Stimulated activated naive CD8-positive, alpha-beta T cell treated with anti-CD3 and anti-CD28 coated beads, Interleukin-15, Interleukin-2, amounts not matched to agents 100 ng/mL and 50 ng/mL, for 24 hours (primary cell): ENCODE measurements at regions not wholly inside any gene's neighbourhood (a gene's known extent, or its start where the extent isn't known, plus 50 kb on each side); places are given as distances from the start of the nearest gene placed in this dataset.
"Not testable (repeated sequence)": the region's sequence is repeated elsewhere in the genome, so short reads cannot be mapped to it uniquely, and the experiment has no call there.

Source experiments
- H3K27ac Mint-ChIP-seq: one replicate; pipeline ENCODE4 v1.8.0; 2021; ENCODE audit warnings: mild to moderate bottlenecking, mixed read lengths
- H3K27me3 Mint-ChIP-seq: one replicate; pipeline ENCODE4 v1.8.0; 2021; ENCODE audit warnings: mixed read lengths
- H3K36me3 Mint-ChIP-seq: one replicate; pipeline ENCODE4 v1.8.0; 2021; ENCODE audit warnings: low read depth, mixed read lengths
- H3K4me1 Mint-ChIP-seq: one replicate; pipeline ENCODE4 v1.8.0; 2021; ENCODE audit warnings: low read depth, mixed read lengths
- H3K4me3 Mint-ChIP-seq: one replicate; pipeline ENCODE4 v1.8.0; 2021; ENCODE audit warnings: mild to moderate bottlenecking, mixed read lengths
- H3K9me3 Mint-ChIP-seq: one replicate; pipeline ENCODE4 v1.8.0; 2021; ENCODE audit warnings: mixed read lengths

DNA sequence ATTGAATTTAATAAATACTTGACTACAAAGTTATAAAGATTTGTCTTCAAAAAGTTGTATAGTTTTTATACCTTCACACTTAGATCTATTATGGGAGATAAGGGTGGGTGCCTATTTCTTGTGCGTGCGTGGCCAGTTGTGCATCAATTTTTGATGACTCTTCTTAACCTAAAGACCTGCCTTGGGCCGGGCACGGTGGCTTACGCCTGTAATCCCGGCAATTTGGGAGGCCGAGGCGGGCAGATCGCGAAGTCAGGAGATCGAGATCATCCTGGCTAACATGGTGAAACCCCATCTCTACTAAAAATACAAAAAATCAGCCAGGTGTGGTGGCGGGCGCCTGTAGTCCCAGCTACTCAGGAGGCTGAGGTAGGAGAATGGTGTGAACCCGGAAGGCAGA, 830.1 kb downstream of the BRD1 start:
- Mint-ChIP-seq H3K27me3 (peaks cover 10% of the 10 kb centered on the region), H3K9me3 (peaks cover 16% of the 10 kb centered on the region)
- not testable (repeated sequence) for H3K4me3 Mint-ChIP-seq, H3K4me1 Mint-ChIP-seq, H3K27ac Mint-ChIP-seq, H3K36me3 Mint-ChIP-seq

DNA sequence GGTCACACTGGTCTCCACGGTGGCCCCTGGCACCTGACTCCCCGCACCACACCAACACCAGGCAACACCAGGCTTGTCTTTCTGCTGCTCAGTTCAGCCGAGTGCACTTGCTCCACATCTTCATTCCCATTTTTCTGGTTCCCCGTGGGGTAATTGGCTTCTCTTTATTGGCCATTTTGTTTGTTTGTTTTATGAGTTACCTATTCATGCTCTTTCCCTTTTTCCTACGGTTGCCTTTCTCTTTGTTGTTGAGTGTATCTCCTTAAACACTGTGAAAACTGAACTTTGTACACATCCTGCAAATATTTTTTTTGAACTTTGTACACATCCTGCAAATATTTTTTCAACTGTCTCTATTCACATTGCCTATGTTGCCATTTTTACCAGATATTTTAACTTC, 834.0 kb downstream of the BRD1 start:
- no peak overlapping the region for H3K4me3 Mint-ChIP-seq
- peaks cover 20% of the 10 kb centered on the region for H3K27me3 Mint-ChIP-seq
- no peak overlapping the region for H3K27ac Mint-ChIP-seq
- H3K4me1 Mint-ChIP-seq: no peaks in the 10 kb centered on the region
- H3K9me3 Mint-ChIP-seq: peaks cover 9% of the 10 kb centered on the region
- H3K36me3 Mint-ChIP-seq: no peaks in the 10 kb centered on the region

DNA sequence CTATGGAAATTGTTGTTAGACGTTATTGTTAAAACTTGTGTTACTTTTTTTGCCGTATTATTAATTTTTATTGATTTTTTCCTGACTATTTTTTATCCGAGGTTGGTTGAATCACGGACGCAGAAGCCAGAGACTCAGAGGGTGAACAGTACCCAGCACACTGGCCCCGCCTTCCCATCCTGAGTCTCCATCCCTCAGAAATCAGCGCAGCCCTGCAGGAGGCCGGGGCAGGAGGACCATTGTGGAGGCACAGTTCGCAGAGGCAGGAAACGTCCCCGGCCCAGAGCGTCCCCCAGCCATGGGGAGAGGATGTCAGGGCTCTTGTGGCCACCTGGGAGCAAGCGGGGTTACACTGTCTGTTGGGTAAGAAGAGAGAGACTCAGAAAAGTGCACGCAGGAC, 843.0 kb downstream of the BRD1 start:
- no peak overlapping the region for H3K27ac Mint-ChIP-seq
- H3K9me3 Mint-ChIP-seq: peaks cover 7% of the 10 kb centered on the region

DNA sequence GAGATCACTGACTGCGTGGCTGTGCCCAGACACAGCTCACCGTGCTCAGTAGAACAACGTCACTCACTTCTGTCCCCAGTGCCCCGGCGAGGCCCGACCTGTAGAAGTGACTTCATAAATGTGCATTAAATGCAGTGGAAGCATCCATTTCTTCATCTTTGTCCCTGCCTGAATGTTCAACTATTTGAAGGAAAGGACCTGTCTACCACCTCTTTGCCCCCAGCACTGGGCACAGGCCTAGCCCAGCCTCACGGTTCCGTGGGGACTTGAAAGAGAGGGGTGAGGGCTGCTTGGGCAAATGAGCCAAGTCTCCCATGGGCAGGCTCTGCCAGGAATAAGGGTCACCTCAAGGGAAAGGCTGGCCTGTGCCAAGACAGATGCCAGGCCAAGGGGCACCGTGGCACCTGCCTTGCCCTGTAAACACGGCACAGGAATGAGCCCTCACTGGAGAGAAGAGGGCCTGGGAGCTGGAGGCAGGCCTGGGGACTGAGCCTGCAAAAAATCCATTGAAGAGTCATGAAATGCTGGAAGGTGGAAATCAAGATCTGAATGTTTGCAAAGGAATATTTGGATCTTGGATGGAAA, 845.3 kb downstream of the BRD1 start:
- H3K4me1 Mint-ChIP-seq: no peaks in the 10 kb centered on the region
- no peaks in the 10 kb centered on the region for H3K36me3 Mint-ChIP-seq
- H3K27ac Mint-ChIP-seq: no peak overlapping the region
- peaks cover 7% of the 10 kb centered on the region for H3K9me3 Mint-ChIP-seq
- no peak overlapping the region for H3K4me3 Mint-ChIP-seq
- H3K27me3 Mint-ChIP-seq: peaks cover 18% of the 10 kb centered on the region

More for the DNA sequence above, 843.0 kb downstream of the BRD1 start:
- Mint-ChIP-seq H3K36me3 (no peaks in the 10 kb centered on the region), H3K4me3 (no peak overlapping the region), H3K4me1 (no peaks in the 10 kb centered on the region), H3K27me3 (peaks cover 15% of the 10 kb centered on the region)

DNA sequence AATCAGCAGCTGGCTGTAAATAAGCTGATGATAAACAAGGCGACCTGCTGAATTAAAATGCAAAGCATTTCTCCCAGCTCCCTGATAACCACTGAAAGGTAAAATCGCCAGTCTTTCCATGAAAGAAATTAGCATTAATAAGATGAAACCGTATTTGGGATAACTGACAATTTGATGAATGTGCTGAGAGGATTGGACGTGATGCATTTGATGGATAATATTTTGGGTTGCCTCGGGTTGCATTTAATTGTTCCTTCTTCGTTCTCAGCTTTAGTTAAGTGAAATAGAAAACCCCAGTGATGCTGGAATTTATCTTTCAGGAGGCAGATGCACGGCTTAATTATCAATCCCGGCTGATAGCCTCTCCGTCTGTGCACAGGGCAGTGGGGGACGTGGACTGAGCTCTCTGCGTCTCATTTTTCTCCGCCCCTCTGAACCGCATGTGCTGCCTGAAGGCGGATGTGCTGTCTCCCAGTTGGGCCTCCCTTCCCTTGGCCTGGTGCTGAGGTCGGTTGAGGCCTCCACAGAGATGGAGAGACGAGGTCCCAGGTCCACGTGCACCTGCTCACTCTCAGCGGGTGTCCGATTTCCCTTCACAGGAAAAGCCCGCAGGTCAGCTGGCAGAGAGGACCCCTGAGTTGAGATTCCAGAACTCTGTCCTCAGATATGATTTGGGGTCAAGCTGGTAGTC, 846.2 kb downstream of the BRD1 start:
- H3K4me1 Mint-ChIP-seq: no peaks in the 10 kb centered on the region

DNA sequence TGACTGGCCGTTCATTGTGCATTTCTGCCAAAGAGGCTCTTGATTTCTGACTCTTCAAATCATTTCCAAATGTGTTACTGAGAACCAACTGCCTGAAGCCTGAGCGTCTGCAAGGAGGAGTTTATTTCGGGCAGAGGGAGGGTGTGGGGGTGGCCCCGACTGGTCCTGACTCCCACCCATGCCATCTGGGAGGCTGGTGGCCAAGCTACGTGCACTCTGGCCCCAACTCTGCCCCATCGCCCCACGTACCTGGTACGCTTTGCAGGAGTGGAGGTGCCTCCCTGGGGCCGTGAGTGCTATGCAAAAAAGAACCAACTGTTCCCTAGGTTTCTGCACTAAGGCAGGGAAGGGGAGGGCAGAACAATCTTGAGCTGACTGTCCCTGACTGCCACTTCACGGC, 846.8 kb downstream of the BRD1 start:
- Mint-ChIP-seq H3K4me3 (no peak overlapping the region), H3K36me3 (no peaks in the 10 kb centered on the region), H3K27ac (no peak overlapping the region), H3K27me3 (peaks cover 23% of the 10 kb centered on the region), H3K9me3 (peaks cover 7% of the 10 kb centered on the region), H3K4me1 (no peaks in the 10 kb centered on the region)

More for the DNA sequence above, 846.2 kb downstream of the BRD1 start:
- Mint-ChIP-seq H3K4me3 (no peak overlapping the region), H3K27ac (no peak overlapping the region), H3K9me3 (peaks cover 7% of the 10 kb centered on the region), H3K36me3 (no peaks in the 10 kb centered on the region), H3K27me3 (peaks cover 18% of the 10 kb centered on the region)

DNA sequence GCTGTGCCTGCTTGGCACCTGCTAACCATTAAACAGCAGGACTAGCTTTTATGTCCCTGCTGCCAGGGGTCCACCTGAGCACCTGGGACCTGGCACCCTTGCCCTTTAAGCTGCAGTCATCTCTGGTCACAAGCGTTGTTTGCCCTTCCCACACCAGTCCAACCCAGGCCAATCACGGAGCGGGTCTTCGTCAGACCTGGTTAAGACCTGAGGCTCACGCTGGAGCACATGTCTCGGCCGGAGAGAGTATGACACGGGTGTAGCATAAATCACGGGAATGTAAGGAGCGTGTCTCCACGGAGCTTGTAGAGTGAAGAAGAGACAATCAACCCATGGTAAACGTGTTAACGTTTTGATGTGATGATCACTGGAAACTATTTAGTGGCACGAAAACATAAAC, 847.3 kb downstream of the BRD1 start:
- Mint-ChIP-seq H3K4me3 (no peak overlapping the region), H3K4me1 (no peaks in the 10 kb centered on the region), H3K36me3 (no peaks in the 10 kb centered on the region), H3K9me3 (peaks cover 6% of the 10 kb centered on the region), H3K27me3 (peaks cover 25% of the 10 kb centered on the region), H3K27ac (no peak overlapping the region)

DNA sequence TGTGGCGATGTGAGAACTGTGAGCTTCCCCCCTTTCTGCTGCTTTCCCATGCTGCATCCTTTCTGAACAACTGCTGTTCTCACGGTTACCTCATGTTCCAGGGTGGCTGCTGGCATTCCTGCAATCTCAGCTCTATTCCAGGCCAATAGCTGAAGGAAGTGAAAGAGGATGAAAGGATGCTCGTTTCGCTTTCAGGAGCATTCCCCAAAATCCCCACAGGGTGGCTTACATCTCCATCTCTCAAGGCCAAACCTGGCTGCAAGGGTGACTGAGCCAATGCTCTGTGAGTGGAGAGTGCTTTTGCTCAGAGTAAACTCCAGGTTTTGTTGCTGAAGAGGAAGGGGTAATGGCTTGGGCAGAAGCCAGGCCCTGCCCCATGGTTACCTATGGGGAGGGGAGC, 848.2 kb downstream of the BRD1 start:
- no peak overlapping the region for H3K27ac Mint-ChIP-seq
- H3K36me3 Mint-ChIP-seq: no peaks in the 10 kb centered on the region
- peaks cover 21% of the 10 kb centered on the region for H3K27me3 Mint-ChIP-seq
- H3K4me3 Mint-ChIP-seq: no peak overlapping the region
- H3K4me1 Mint-ChIP-seq: no peaks in the 10 kb centered on the region
- no peaks in the 10 kb centered on the region for H3K9me3 Mint-ChIP-seq

DNA sequence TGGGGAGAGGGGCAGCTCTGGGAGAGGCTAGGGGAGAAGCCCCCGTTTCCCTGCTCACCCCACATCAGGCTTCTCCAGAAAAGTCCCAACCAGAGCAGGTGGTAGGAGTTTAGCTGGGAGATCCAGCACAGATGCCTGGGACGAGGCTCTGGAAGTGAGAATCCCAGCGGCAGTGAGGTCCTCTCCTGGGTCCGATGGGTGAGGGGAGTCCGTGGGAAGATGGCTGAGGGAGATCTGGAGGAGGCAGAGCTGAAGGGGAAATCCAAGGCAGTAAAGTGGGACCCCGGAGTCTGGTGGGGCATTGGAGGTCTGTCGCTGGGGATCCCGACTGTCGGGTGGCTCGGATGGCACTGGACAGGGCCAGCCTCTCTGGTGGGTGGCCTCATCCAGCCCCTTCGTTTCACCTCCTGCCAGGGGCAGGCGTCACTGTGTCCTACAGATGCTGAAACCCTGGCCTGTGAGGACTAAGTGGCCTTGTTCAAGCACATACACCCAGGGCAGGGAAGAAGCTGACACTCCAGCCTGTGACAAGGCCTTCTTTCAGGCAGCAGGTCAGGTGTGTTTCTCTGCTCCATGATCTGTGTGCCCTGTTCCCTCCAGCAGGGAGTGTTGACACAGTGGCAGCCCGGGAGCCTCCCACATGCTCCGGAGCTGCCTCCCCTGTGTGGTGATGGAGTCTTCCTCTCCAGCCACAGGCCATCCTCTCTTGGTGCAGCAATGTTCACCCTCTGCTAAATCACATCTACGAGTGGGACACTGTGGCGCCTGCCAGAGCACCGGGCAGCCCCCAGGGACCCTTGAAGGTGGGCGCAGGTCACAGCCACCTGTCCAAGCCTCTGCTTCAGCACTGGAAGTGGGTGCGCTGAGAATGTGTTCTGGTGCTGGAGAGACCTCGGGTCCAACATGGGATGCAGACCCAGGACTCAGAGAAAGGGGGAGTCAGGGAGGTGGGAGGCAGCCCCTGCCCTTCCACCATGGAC, 850.8 kb downstream of the BRD1 start:
- no peaks in the 10 kb centered on the region for H3K4me1 Mint-ChIP-seq
- no peak overlapping the region for H3K27ac Mint-ChIP-seq
- no peaks in the 10 kb centered on the region for H3K36me3 Mint-ChIP-seq
- no peaks in the 10 kb centered on the region for H3K9me3 Mint-ChIP-seq
- no peak overlapping the region for H3K4me3 Mint-ChIP-seq
- H3K27me3 Mint-ChIP-seq: peaks cover 16% of the 10 kb centered on the region

DNA sequence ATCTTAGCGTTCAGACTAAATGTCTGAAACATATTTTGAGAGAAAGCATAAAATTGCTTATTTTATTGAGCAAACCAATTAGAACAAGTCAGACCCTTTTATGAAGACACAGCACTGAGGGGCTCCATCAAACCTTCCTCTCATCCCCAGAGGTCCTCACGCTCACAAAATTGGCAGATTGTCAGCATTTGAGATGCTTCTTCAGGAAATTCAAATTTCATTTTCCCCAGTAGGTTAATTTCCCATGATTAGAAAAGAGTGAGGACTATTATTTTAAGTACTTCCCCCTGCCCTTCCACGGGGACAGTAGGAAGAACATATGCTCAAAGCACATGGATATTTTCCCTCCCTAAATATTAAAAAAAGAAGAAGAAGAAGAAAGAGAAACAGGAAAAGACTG, 851.8 kb downstream of the BRD1 start:
- Mint-ChIP-seq H3K27me3 (peaks cover 20% of the 10 kb centered on the region), H3K36me3 (no peaks in the 10 kb centered on the region)

DNA sequence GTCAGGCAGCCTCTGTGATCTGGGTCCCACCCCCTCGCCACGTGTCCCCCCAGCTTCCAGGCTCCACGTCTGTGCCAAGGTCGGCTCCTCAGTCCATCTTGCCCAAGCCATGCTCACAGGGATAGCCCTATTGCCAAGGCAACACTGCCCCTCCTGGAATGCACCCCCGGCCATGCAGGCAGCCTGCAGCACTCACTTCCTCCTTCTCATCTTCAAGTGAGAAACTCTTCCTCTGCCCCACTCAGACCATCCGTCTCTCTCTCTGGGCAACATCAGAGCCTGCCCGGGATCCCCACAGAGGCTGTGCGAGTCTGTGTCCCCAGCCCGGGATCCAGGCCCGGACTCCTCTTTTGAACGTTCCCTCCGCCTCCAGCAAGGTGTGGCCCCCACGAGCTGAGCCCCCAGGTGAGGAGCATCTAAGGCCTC, 852.3 kb downstream of the BRD1 start:
- H3K27me3 Mint-ChIP-seq: peaks cover 18% of the 10 kb centered on the region
- no peaks in the 10 kb centered on the region for H3K36me3 Mint-ChIP-seq
- no peaks in the 10 kb centered on the region for H3K9me3 Mint-ChIP-seq
- H3K4me1 Mint-ChIP-seq: no peaks in the 10 kb centered on the region
- H3K4me3 Mint-ChIP-seq: no peak overlapping the region
- H3K27ac Mint-ChIP-seq: no peak overlapping the region

More for the DNA sequence above, 851.8 kb downstream of the BRD1 start:
- no peaks in the 10 kb centered on the region for H3K4me1 Mint-ChIP-seq
- H3K9me3 Mint-ChIP-seq: no peaks in the 10 kb centered on the region
- H3K27ac Mint-ChIP-seq: no peak overlapping the region
- no peak overlapping the region for H3K4me3 Mint-ChIP-seq

DNA sequence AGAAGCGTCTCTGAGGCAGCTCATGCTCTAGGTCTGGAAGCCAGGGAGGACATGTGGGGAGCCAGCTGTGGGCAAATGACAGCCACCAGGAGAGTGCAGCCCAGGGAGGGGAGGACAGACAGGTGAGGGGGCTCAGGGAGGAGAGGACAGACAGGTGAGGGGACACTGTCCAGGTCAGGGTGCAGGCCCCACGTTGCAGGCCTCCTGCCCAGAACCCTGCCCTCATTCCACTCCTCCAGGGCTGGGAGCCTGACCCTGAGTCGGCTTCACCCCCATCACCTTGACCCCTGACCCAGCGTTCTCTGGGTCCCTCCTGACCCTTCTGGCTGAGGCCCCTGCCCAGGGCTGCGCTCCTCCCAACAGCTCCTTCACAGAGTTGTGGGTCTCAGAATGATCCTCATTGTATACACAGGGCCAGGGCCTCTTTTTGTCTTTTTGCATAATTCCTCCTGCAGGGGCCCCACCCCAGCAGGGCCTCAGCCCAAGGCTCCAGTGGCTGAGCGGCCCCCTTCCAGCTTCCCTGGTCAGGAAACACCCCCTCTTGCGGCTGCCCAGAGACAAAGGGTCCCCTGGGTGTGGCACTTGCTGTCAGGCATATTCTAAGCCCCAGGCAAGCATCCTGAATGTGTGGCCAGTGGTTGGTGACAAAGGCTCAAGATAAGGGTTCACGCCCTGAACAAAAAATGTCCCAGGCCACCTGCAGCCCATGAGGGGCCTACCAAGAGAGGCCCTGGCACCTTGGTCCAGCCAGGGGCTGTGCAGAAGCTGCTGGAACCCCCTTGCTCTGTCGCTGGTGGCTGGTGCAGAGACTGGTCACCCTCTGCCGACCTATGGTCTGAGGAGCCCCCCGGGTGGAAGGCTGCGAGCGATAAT, 853.0 kb downstream of the BRD1 start:
- no peak overlapping the region for H3K4me3 Mint-ChIP-seq
- no peaks in the 10 kb centered on the region for H3K9me3 Mint-ChIP-seq

DNA sequence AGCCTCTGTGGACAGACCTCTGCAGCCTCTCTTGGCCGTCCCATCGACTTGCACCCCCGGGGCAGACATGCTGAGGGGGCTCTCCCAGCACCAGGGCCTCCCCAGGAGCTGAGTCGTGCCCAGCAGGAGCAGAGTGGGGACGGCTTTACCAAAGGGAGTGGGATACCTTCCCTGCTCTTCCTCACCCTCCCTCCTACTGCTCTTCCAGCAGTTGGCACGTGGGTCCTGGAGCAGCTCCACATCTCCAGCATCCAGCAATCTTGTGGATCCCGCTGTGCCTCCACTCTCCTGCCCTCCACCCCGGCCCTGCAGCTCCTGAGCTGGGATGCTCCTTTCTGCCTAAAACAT, 854.0 kb downstream of the BRD1 start:
- Mint-ChIP-seq H3K36me3 (no peaks in the 10 kb centered on the region), H3K4me3 (no peak overlapping the region), H3K27me3 (peaks cover 15% of the 10 kb centered on the region), H3K4me1 (no peaks in the 10 kb centered on the region), H3K27ac (no peak overlapping the region), H3K9me3 (no peaks in the 10 kb centered on the region)

More for the DNA sequence above, 853.0 kb downstream of the BRD1 start:
- Mint-ChIP-seq H3K36me3 (no peaks in the 10 kb centered on the region), H3K27ac (no peak overlapping the region), H3K4me1 (no peaks in the 10 kb centered on the region), H3K27me3 (peaks cover 18% of the 10 kb centered on the region)

DNA sequence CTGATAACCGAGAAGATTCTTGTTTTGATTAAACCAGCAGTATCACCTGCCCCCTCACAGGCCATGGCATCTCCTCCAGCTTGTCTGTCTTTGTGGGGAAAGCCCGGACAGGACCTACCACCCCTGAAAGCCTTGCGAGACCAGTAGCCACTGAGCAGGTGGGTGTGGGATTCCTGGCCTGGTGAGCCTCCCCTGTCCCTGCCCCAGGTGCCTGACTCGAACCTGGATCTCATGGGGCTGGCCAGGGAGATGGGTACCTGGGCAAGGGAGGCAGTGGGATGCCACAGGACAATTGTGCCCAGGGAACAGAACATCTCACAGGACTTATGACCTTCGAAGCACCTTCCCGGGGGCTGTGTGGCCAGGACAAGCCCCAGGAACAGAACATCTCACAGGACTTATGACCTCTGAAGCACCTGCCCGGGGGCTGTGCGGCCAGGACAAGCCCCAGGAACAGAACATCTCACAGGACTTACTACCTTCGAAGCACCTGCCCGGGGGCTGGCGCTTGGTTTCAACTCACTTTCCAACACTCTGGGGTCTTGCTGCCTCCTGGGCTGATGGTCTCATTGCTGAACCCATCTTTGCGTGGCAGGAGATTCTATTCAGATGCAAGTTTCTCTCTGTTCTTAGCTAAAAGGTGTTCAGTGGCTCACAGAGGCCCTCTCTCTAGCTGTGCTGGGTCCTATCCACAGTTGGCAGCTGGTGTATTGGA, 854.5 kb downstream of the BRD1 start:
- no peaks in the 10 kb centered on the region for H3K9me3 Mint-ChIP-seq
- no peak overlapping the region for H3K27ac Mint-ChIP-seq
- no peaks in the 10 kb centered on the region for H3K4me1 Mint-ChIP-seq
- no peak overlapping the region for H3K4me3 Mint-ChIP-seq
- no peaks in the 10 kb centered on the region for H3K36me3 Mint-ChIP-seq
- H3K27me3 Mint-ChIP-seq: peaks cover 14% of the 10 kb centered on the region
